ENCODE measurements at regions not wholly inside any gene's neighbourhood (a gene's known extent, or its start where the extent isn't known, plus 50 kb on each side); places are given as distances from the start of the nearest gene placed in this dataset.

DNA sequence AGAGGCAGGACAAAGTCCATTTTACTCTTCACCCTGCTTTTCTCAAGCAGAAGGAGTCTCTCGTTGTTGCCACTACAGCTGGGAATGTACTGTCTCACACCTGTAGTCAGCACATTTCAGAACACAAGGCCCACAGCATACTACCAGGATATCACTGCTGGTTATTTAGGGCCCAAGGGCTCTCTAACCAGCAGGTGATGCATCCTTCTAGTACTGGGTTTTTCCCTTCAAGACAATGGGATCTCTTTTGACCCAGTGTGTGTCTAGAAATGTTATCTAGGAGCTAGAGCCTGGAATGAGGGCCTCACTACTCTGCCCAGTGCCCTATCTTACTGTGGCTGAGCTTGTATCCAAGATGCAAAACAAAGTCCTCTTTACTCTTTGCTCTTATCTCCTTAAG is 235.1 kb upstream of the PRR16 start:
- TF ChIP-seq, protein P1, sequence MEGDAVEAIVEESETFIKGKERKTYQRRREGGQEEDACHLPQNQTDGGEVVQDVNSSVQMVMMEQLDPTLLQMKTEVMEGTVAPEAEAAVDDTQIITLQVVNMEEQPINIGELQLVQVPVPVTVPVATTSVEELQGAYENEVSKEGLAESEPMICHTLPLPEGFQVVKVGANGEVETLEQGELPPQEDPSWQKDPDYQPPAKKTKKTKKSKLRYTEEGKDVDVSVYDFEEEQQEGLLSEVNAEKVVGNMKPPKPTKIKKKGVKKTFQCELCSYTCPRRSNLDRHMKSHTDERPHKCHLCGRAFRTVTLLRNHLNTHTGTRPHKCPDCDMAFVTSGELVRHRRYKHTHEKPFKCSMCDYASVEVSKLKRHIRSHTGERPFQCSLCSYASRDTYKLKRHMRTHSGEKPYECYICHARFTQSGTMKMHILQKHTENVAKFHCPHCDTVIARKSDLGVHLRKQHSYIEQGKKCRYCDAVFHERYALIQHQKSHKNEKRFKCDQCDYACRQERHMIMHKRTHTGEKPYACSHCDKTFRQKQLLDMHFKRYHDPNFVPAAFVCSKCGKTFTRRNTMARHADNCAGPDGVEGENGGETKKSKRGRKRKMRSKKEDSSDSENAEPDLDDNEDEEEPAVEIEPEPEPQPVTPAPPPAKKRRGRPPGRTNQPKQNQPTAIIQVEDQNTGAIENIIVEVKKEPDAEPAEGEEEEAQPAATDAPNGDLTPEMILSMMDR (IDR thresholded peaks at IDR 0.05; ENCODE audit: low read depth, low read length): no peak
- Histone ChIP-seq H3K27ac (no peak overlapping the region), H3K9me3 (ENCODE audit: low read depth) (no peaks in the 10 kb centered on the region), H3K4me3 (no peak overlapping the region), H3K36me3 (no peaks in the 10 kb centered on the region), H3K27me3 (no peaks in the 10 kb centered on the region), H3K4me1 (ENCODE audit: low read depth) (no peaks in the 10 kb centered on the region)
- DNase-seq (ENCODE audit: low read depth in 1 of 2, low spot score in 1 of 2): no peak

DNA sequence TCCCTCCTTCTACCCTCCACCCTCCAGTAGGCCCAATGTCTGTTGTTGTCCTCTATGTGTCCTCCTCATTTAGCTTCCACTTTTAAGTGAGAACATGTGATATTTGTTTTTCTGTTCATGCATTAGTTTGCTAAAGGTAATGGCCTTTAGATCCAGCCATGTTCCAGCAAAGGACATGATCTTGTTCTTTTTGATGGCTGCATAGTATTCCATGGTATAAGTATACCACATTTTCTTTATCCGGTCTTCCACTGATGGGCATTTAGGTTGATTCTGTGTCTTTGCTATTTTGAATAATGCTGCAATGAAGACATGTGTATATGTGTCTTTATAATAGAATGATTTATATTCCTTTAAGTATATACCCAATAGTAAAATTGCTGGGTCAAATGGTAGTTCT is 232.5 kb upstream of the PRR16 start:
- no peaks in the 10 kb centered on the region for H3K9me3 ChIP-seq (ENCODE audit: low read depth)
- H3K27ac ChIP-seq: no peak overlapping the region
- TF ChIP-seq, protein P1 (IDR thresholded peaks at IDR 0.05; ENCODE audit: low read depth, low read length): no peak
- H3K36me3 ChIP-seq: no peaks in the 10 kb centered on the region
- DNase-seq (ENCODE audit: low read depth in 1 of 2, low spot score in 1 of 2): no peak
- H3K27me3 ChIP-seq: no peaks in the 10 kb centered on the region
- H3K4me1 ChIP-seq (ENCODE audit: low read depth): no peaks in the 10 kb centered on the region
- no peak overlapping the region for H3K4me3 ChIP-seq

GRCh38 chr5:120236360-120236759 is 227.7 kb upstream of the PRR16 start:
- no peak for DNase-seq (ENCODE audit: low read depth in 1 of 2, low spot score in 1 of 2)
- TF ChIP-seq, protein P1 (IDR thresholded peaks at IDR 0.05; ENCODE audit: low read depth, low read length): no peak
- Histone ChIP-seq H3K27ac (no peak overlapping the region), H3K9me3 (ENCODE audit: low read depth) (no peaks in the 10 kb centered on the region), H3K27me3 (no peaks in the 10 kb centered on the region), H3K36me3 (no peaks in the 10 kb centered on the region), H3K4me1 (ENCODE audit: low read depth) (peaks cover under 1% of the 10 kb centered on the region), H3K4me3 (no peak overlapping the region)

DNA sequence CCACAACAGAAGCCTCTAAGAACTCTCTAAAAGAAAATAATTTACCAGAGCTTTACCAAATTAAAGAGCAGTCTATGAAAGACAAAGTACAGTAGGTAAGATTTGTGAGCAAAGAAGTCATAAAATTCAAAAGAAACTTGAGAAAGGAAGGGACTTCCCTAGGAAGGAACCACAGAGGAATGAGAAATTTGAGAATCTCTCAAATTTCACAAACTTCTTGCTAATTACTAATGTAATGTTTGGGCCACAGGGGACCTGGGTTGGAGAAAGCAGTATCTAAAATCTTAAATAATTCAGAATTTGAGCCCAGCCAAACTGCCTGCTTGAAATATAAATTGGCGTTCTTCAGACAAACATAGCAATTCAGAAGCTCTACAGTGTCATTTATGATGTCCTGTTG is 225.0 kb upstream of the PRR16 start:
- peaks cover 6% of the 10 kb centered on the region for H3K4me1 ChIP-seq (ENCODE audit: low read depth)

DNA sequence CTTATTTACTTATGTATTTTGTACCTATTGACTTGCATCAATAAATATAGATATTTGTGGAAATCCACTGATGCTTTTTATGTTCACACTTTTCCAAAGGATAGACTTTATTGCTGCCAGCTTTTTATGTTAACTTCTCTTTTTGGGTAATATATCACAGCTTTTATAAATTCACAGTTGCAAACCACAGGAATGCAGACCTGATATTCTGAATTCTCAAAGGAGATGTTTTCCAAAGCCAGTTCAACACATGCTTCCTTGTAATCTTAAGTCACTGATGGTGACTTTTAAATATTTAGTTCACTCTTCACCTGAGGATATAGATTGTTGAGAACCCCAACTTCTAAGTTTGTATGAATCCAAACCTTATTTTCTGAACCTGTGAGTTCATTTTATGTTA is 223.4 kb upstream of the PRR16 start:
- Histone ChIP-seq H3K36me3 (no peaks in the 10 kb centered on the region), H3K27ac (no peak overlapping the region), H3K9me3 (ENCODE audit: low read depth) (no peaks in the 10 kb centered on the region), H3K4me3 (no peak overlapping the region), H3K27me3 (no peaks in the 10 kb centered on the region), H3K4me1 (ENCODE audit: low read depth) (peaks cover 6% of the 10 kb centered on the region)
- peak in 1 of 2 donors; percentile 43 for DNase-seq (ENCODE audit: low read depth in 1 of 2, low spot score in 1 of 2)
- TF ChIP-seq, protein P1 (IDR thresholded peaks at IDR 0.05; ENCODE audit: low read depth, low read length): no peak

More for the DNA sequence above, 225.0 kb upstream of the PRR16 start:
- no peaks in the 10 kb centered on the region for H3K27me3 ChIP-seq
- no peaks in the 10 kb centered on the region for H3K9me3 ChIP-seq (ENCODE audit: low read depth)
- no peak overlapping the region for H3K27ac ChIP-seq
- no peaks in the 10 kb centered on the region for H3K36me3 ChIP-seq
- TF ChIP-seq, protein P1 (IDR thresholded peaks at IDR 0.05; ENCODE audit: low read depth, low read length): no peak
- H3K4me3 ChIP-seq: no peak overlapping the region
- no peak for DNase-seq (ENCODE audit: low read depth in 1 of 2, low spot score in 1 of 2)

GRCh38 chr5:120241400-120241799 is 222.7 kb upstream of the PRR16 start:
- Histone ChIP-seq H3K36me3 (no peaks in the 10 kb centered on the region), H3K4me1 (ENCODE audit: low read depth) (peaks cover 6% of the 10 kb centered on the region), H3K27me3 (no peaks in the 10 kb centered on the region), H3K27ac (no peak overlapping the region), H3K9me3 (ENCODE audit: low read depth) (no peaks in the 10 kb centered on the region), H3K4me3 (no peak overlapping the region)
- peak in 1 of 2 donors; percentile 36 for DNase-seq (ENCODE audit: low read depth in 1 of 2, low spot score in 1 of 2)
- TF ChIP-seq, protein P1 (IDR thresholded peaks at IDR 0.05; ENCODE audit: low read depth, low read length): no peak

All from cardiac muscle cell (in vitro differentiated cells and primary cell).